H1 (cell line): ENCODE measurements at regions not wholly inside any gene's neighbourhood (a gene's known extent, or its start where the extent isn't known, plus 50 kb on each side); places are given as distances from the start of the nearest gene placed in this dataset.

Experiments
- CTCF ChIA-PET: fragments of 300-600 bp; sonication (Branson Sonifier 250); formaldehyde crosslinking; loops from one replicate; lab custom pipeline; 2021; ENCODE audit not compliant: partially characterized antibody; lab: Charles Lee
- POLR2A ChIA-PET: fragments of 300-600 bp; sonication (Branson Sonifier 250); formaldehyde crosslinking; loops from one replicate; lab custom pipeline; 2021; ENCODE audit warnings: inconsistent platforms; ENCODE audit not compliant: partially characterized antibody; lab: Charles Lee
- DNase-seq, 2 experiments: peaks; one replicate each; pipeline versions ENCODE4 v3.0.0 to v3.0.0-alpha.2; 2010 to 2022; ENCODE audit warnings: low spot score in 2 of 2, low read depth in 1 of 2, mixed read lengths in 1 of 2
- FAIRE-seq: peaks from 2 replicates; lab custom pipeline; 2011; peaks lifted over from hg19 to GRCh38; lab: Jason Lieb, UNC
- H2AFZ ChIP-seq: 2 replicates; pipeline ENCODE4 v1.8.1; 2012; ENCODE audit warnings: low read length, inconsistent platforms
- H2AK5ac ChIP-seq: 2 replicates; pipeline ENCODE4 v1.6.1; 2013; ENCODE audit warnings: low read depth, low read length
- H2BK120ac ChIP-seq: replicated peaks from 2 replicates; pipeline ENCODE3; 2013; ENCODE audit warnings: low read depth, low read length, inconsistent platforms
- H2BK12ac ChIP-seq: 2 replicates; pipeline ENCODE4 v1.6.1; 2013; ENCODE audit warnings: low read depth, low read length
- H2BK15ac ChIP-seq: 2 replicates; pipeline ENCODE4 v1.6.1; 2013; ENCODE audit warnings: low read length
- H2BK20ac ChIP-seq: 2 replicates; pipeline ENCODE4 v1.6.1; 2013; ENCODE audit warnings: low read length
- H2BK5ac ChIP-seq: 2 replicates; pipeline ENCODE4 v1.6.1; 2013; ENCODE audit warnings: low read depth, low read length
- H3K14ac ChIP-seq: 2 replicates; pipeline ENCODE4 v1.6.1; 2013; ENCODE audit warnings: inconsistent platforms; ENCODE audit not compliant: insufficient read length
- H3K18ac ChIP-seq: 2 replicates; pipeline ENCODE4 v1.6.1; 2013; ENCODE audit warnings: low read length; ENCODE audit errors: extremely low read depth
- H3K23ac ChIP-seq: 2 replicates; pipeline ENCODE4 v1.6.1; 2013; ENCODE audit warnings: inconsistent platforms; ENCODE audit not compliant: insufficient read length
- H3K23me2 ChIP-seq: 2 replicates; pipeline ENCODE4 v1.6.1; 2013; ENCODE audit warnings: low read depth, low read length
- H3K27ac ChIP-seq: 2 replicates; pipeline ENCODE4 v1.6.1; 2011; ENCODE audit warnings: low read depth, low read length, inconsistent platforms
- H3K27me3 ChIP-seq, 4 experiments: replicated peaks in 1 of 4; 1 replicate in 1 of 4; 2 replicates in 3 of 4; pipeline versions ENCODE4 v1.6.1 to v1.8.1; 2011 to 2013; ENCODE audit warnings: low read length in 3 of 4, mild to moderate bottlenecking in 3 of 4, inconsistent platforms in 2 of 4, mixed read lengths in 2 of 4, moderate library complexity in 1 of 4; ENCODE audit not compliant: control insufficient read depth in 3 of 4, insufficient read depth in 3 of 4; ENCODE audit errors: extremely low read depth in 1 of 4
- H3K36me3 ChIP-seq, 4 experiments: 2 replicates each; pipeline versions ENCODE4 v1.6.1 to v1.8.1; 2011 to 2013; ENCODE audit warnings: mild to moderate bottlenecking in 4 of 4, low read length in 3 of 4, moderate library complexity in 2 of 4, control low read depth in 1 of 4, inconsistent platforms in 1 of 4; ENCODE audit not compliant: insufficient read depth in 4 of 4, control insufficient read depth in 2 of 4
- H3K4ac ChIP-seq: replicated peaks from 2 replicates; pipeline ENCODE3; 2013; ENCODE audit warnings: low read length, low read depth, mixed read lengths, inconsistent platforms; ENCODE audit not compliant: insufficient read length
- H3K4me1 ChIP-seq, 4 experiments: replicated peaks in 1 of 4; 1 replicate in 1 of 4; 2 replicates in 3 of 4; pipeline versions ENCODE4 v1.6.1 to v1.8.1; 2011 to 2013; ENCODE audit warnings: low read length in 3 of 4, inconsistent platforms in 2 of 4, mixed read lengths in 1 of 4; ENCODE audit not compliant: insufficient read depth in 4 of 4, control insufficient read depth in 3 of 4
- H3K4me2 ChIP-seq, 2 experiments: 2 replicates each; pipeline versions ENCODE4 v1.6.1 to v1.8.1; 2011 to 2013; ENCODE audit warnings: low read depth in 2 of 2, low read length in 2 of 2, control low read depth in 1 of 2, inconsistent platforms in 1 of 2, mild to moderate bottlenecking in 1 of 2; ENCODE audit not compliant: insufficient read depth in 1 of 2
- H3K4me3 ChIP-seq, 4 experiments: fragments of 200-600, 300-600 bp in 1 of 4; sonication (generic), shearing (Covaris generic), sonication (Bioruptor Twin) in 1 of 4; 2 replicates each; pipeline versions ENCODE4 v1.5.1 to v1.8.1; 2011 to 2016; ENCODE audit warnings: low read length in 4 of 4, low read depth in 3 of 4, control low read depth in 2 of 4, inconsistent platforms in 2 of 4, mild to moderate bottlenecking in 2 of 4, mixed read lengths in 1 of 4, moderate library complexity in 1 of 4; ENCODE audit not compliant: insufficient read depth in 2 of 4; ENCODE audit errors: extremely low read depth in 1 of 4
- H3K56ac ChIP-seq: replicated peaks from 2 replicates; pipeline ENCODE3; 2013; ENCODE audit warnings: low read depth, mild to moderate bottlenecking, mixed read lengths, low read length, inconsistent platforms; ENCODE audit not compliant: insufficient read length
- H3K79me1 ChIP-seq: 2 replicates; pipeline ENCODE4 v1.6.1; 2013; ENCODE audit warnings: low read depth, low read length, control low read depth
- H3K79me2 ChIP-seq, 2 experiments: 2 replicates each; pipeline versions ENCODE4 v1.6.1 to v1.8.1; 2012 to 2013; ENCODE audit warnings: low read length in 2 of 2, mild to moderate bottlenecking in 2 of 2, inconsistent platforms in 1 of 2; ENCODE audit not compliant: insufficient read depth in 2 of 2, control insufficient read depth in 1 of 2
- H3K9ac ChIP-seq, 4 experiments: replicated peaks in 1 of 4; 1 replicate in 1 of 4; 2 replicates in 3 of 4; pipeline versions ENCODE4 v1.6.1 to v1.8.1; 2011 to 2013; ENCODE audit warnings: low read depth in 3 of 4, low read length in 3 of 4, control low read depth in 2 of 4, mild to moderate bottlenecking in 2 of 4, moderate library complexity in 2 of 4, inconsistent platforms in 1 of 4; ENCODE audit errors: extremely low read depth in 1 of 4
- H3K9me3 ChIP-seq, 2 experiments: 2 replicates each; pipeline versions ENCODE4 v1.6.1 to v1.8.1; 2012 to 2013; ENCODE audit warnings: mild to moderate bottlenecking in 2 of 2, moderate library complexity in 2 of 2, control low read depth in 1 of 2, inconsistent platforms in 1 of 2, low read depth in 1 of 2, low read length in 1 of 2, mixed read lengths in 1 of 2; ENCODE audit not compliant: insufficient read depth in 2 of 2
- H4K20me1 ChIP-seq, 2 experiments: replicated peaks in 1 of 2; 2 replicates each; pipeline versions ENCODE3 to v1.8.1; 2011 to 2013; ENCODE audit warnings: inconsistent platforms in 2 of 2, low read length in 2 of 2, mild to moderate bottlenecking in 1 of 2; ENCODE audit not compliant: insufficient read depth in 2 of 2, control insufficient read depth in 1 of 2
- H4K5ac ChIP-seq: 2 replicates; pipeline ENCODE4 v1.6.1; 2013; ENCODE audit warnings: low read length, low read depth, mixed read lengths, inconsistent platforms; ENCODE audit not compliant: insufficient read length
- H4K8ac ChIP-seq: 2 replicates; pipeline ENCODE4 v1.8.0; 2013; ENCODE audit warnings: mild to moderate bottlenecking, moderate library complexity, low read length, inconsistent platforms; ENCODE audit not compliant: insufficient read depth; ENCODE audit errors: extremely low read depth
- H4K91ac ChIP-seq: replicated peaks from 2 replicates; pipeline ENCODE3; 2013; ENCODE audit warnings: low read length, mixed read lengths, inconsistent platforms; ENCODE audit not compliant: insufficient read length
- BCL11A ChIP-seq, 2 experiments: IDR thresholded peaks; one replicate each; pipeline ENCODE4 v1.6.1; 2011; ENCODE audit warnings: low read depth in 2 of 2, low read length in 2 of 2, mild to moderate bottlenecking in 2 of 2
- CEBPB ChIP-seq: IDR thresholded peaks from 2 replicates; pipeline ENCODE4 v1.6.1; 2012; ENCODE audit warnings: low read depth, low read length
- CTCF ChIP-seq, 3 experiments: IDR thresholded peaks; 1 replicate in 2 of 3; 2 replicates in 1 of 3; pipeline versions ENCODE4 v1.5.1 to v1.6.1; 2011; ENCODE audit warnings: low read length in 3 of 3, mild to moderate bottlenecking in 3 of 3, inconsistent platforms in 2 of 3, low read depth in 1 of 3, moderate library complexity in 1 of 3; ENCODE audit not compliant: insufficient read depth in 1 of 3; ENCODE audit errors: control extremely low read depth in 1 of 3
- EZH2 ChIP-seq: fragments of 200-600 bp; sonication (generic); IDR thresholded peaks from 2 replicates; pipeline ENCODE4 v1.7.1; 2012; ENCODE audit warnings: low read depth, mild to moderate bottlenecking, moderate library complexity, low read length, inconsistent platforms; ENCODE audit not compliant: severe bottlenecking
- GABPA ChIP-seq: IDR thresholded peaks from 2 replicates; pipeline ENCODE4 v1.6.1; 2011; ENCODE audit warnings: mild to moderate bottlenecking, low read length, moderate library complexity, borderline replicate concordance; ENCODE audit not compliant: insufficient read depth
- HDAC6 ChIP-seq: IDR thresholded peaks from one replicate; pipeline ENCODE4 v1.7.1; 2012; ENCODE audit warnings: low read depth, mild to moderate bottlenecking, inconsistent platforms, low read length, moderate library complexity
- JUND ChIP-seq: IDR thresholded peaks from 2 replicates; pipeline ENCODE4 v1.6.1; 2011; ENCODE audit warnings: mild to moderate bottlenecking, improper control_type of control experiment, low read length
- NANOG ChIP-seq: IDR thresholded peaks from 2 replicates; pipeline ENCODE4 v1.6.1; 2011; ENCODE audit warnings: low read length, low read depth, mild to moderate bottlenecking, inconsistent platforms; ENCODE audit not compliant: insufficient read depth, poor library complexity, severe bottlenecking
- NRF1 ChIP-seq: IDR thresholded peaks from 2 replicates; pipeline ENCODE4 v1.6.1; 2011; ENCODE audit warnings: mild to moderate bottlenecking, low read depth, low read length, improper control_type of control experiment
- RAD21 ChIP-seq, 2 experiments: IDR thresholded peaks in 1 of 2; conservative IDR thresholded peaks in 1 of 2; 2 replicates each; pipeline ENCODE4 v1.6.1; 2011; ENCODE audit warnings: low read depth in 2 of 2, low read length in 2 of 2, improper control_type of control experiment in 1 of 2, inconsistent platforms in 1 of 2, mild to moderate bottlenecking in 1 of 2, moderate library complexity in 1 of 2
- RXRA ChIP-seq: IDR thresholded peaks from 2 replicates; pipeline ENCODE4 v1.6.1; 2011; ENCODE audit warnings: low read depth, mild to moderate bottlenecking, low read length, moderate library complexity; ENCODE audit not compliant: insufficient read depth
- SP4 ChIP-seq: IDR thresholded peaks from 2 replicates; pipeline ENCODE4 v1.6.1; 2012; ENCODE audit warnings: low read length, inconsistent platforms
- WGBS, 2 experiments: shearing (Covaris generic) in 1 of 2; methylation state at CpG; one replicate each; pipeline versions ENCODE4 v1.1.6 to v1.1.7; 2013 to 2015; ENCODE audit warnings: low lambda C conversion rate in 2 of 2, mixed read lengths in 2 of 2, inconsistent platforms in 1 of 2, low coverage in 1 of 2, missing lambda C conversion rate in 1 of 2; ENCODE audit not compliant: insufficient replicate concordance in 2 of 2, insufficient coverage in 1 of 2, insufficient read length in 1 of 2; ENCODE audit errors: extremely low coverage in 1 of 2, missing lambda C conversion rate in 1 of 2; 5-methylcytosine and 5-hydroxymethylcytosine counted together

DNA sequence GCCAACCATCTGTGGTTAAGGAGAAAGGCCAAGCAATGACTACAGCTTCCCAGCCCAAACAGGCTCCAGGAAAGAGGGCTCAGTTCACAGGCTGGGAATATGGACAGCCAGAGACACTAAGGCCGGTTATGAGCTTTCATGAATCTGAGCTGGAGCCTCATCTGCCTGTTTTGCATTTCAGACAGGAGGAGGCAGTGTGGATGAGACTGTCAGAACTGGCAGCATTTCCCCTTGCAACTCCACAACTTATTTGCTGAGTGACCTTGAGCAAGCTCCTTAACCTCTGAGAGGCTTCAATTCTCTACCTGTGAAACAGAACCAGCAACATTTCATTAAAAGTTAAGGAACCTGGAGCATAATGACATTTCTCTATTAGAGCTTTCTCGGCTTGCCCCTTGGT lies 264.0 kb downstream of the ETS1 start:
- CTCF ChIA-PET, result interaction anchor here (0.8 to 2.1 kb wide), 11 partner anchors 12 to 309 kb away, joined by 3 to 9 read pairs (median 4); no protein-coding TSS in a partner anchor
- H3K4me2 ChIP-seq, result no peak overlapping the region

More for the DNA sequence above, 264.0 kb downstream of the ETS1 start:
- Histone ChIP-seq H2AK5ac (no peak overlapping the region), H3K4me3 (no peak overlapping the region), H3K9me3 (no peaks in the 10 kb centered on the region), H3K4me1 (no peaks in the 10 kb centered on the region), H3K23ac (no peak overlapping the region), H3K18ac (no peak overlapping the region), H3K27me3 (no peaks in the 10 kb centered on the region), H3K79me2 (no peaks in the 10 kb centered on the region), H3K36me3 (no peaks in the 10 kb centered on the region), H3K4ac (no peak overlapping the region), H2BK20ac (no peak overlapping the region), H4K8ac (no peak overlapping the region), H2BK12ac (no peak overlapping the region), H2AFZ (no peak overlapping the region), H3K23me2 (no peaks in the 10 kb centered on the region), H2BK5ac (no peak overlapping the region), H4K20me1 (no peaks in the 10 kb centered on the region), H3K27ac (no peak overlapping the region), H3K79me1 (no peaks in the 10 kb centered on the region), H4K5ac (no peak overlapping the region), H4K91ac (no peak overlapping the region), H2BK120ac (no peak overlapping the region), H3K9ac (no peak overlapping the region), H3K56ac (no peak overlapping the region), H2BK15ac (no peak overlapping the region), H3K14ac (no peak overlapping the region)
- TF ChIP-seq HDAC6 (no peak), RAD21 (IDR thresholded peaks at IDR 0.05 in 1 of 2, conservative IDR thresholded peaks at IDR 0.05 in 1 of 2; ENCODE audit: low read depth in 2 of 2, low read length in 2 of 2) (peak; percentile 38 to 53), JUND (no peak), SP4 (no peak), NANOG (no peak), GABPA (no peak), NRF1 (no peak), RXRA (no peak), EZH2 (no peak), CTCF (IDR thresholded peaks at IDR 0.05; ENCODE audit: control extremely low read depth in 1 of 3, insufficient read depth in 1 of 3, low read depth in 1 of 3, low read length in 3 of 3) (peak; percentile 15 to 56 (median 23); a peak in 3 of 4 replicates), CEBPB (no peak), BCL11A (IDR thresholded peaks at IDR 0.05; ENCODE audit: low read depth in 2 of 2, low read length in 2 of 2) (no peak)
- POLR2A ChIA-PET, result no interaction called here
- no peak for FAIRE-seq
- WGBS, 2 experiments, result 80% methylated on average over 2 of the region's 2 CpGs; no CpG with 5 or more reads in 1 of the 2 experiments
- DNase-seq, result no peak
